ENCODE measurements at regions not wholly inside any gene's neighbourhood (a gene's known extent, or its start where the extent isn't known, plus 50 kb on each side); places are given as distances from the start of the nearest gene placed in this dataset.
A peak's percentile ranks its signal among the peaks of the same experiment; 100 is the strongest.
"Not testable (repeated sequence)": the region's sequence is repeated elsewhere in the genome, so short reads cannot be mapped to it uniquely, and the experiment has no call there.

GRCh38 chr4:142897518-142897917 is 51.4 kb upstream of the INPP4B start:
- not testable (repeated sequence) for DNase-seq (ENCODE audit: low read depth)

GRCh38 chr4:142900622-142901021 is 54.5 kb upstream of the INPP4B start:
- no peak for DNase-seq (ENCODE audit: low read depth)

- no peak for DNase-seq (ENCODE audit: low read depth)
Measured at GRCh38 chr4:142901166-142901662, 55.1 kb upstream of the INPP4B start.

- not testable (repeated sequence) for DNase-seq (ENCODE audit: low read depth)
Measured at GRCh38 chr4:142903617-142904016, 57.5 kb upstream of the INPP4B start.

GRCh38 chr4:142909908-142910307 is 63.8 kb upstream of the INPP4B start:
- DNase-seq (ENCODE audit: low read depth): peak; percentile 15

GRCh38 chr4:142913034-142913433 is 66.9 kb upstream of the INPP4B start:
- DNase-seq (ENCODE audit: low read depth): no peak

GRCh38 chr4:142913461-142914030 is 67.4 kb upstream of the INPP4B start:
- peak; percentile 12 for DNase-seq (ENCODE audit: low read depth)

- no peak for DNase-seq (ENCODE audit: low read depth)
Measured at GRCh38 chr4:142917678-142918077, 71.6 kb upstream of the INPP4B start.

- DNase-seq (ENCODE audit: low read depth): no peak
Measured at GRCh38 chr4:142922720-142923119, 76.6 kb upstream of the INPP4B start.

GRCh38 chr4:142923619-142924018 is 77.5 kb upstream of the INPP4B start:
- DNase-seq (ENCODE audit: low read depth): no peak

GRCh38 chr4:142925161-142925560 is 79.1 kb upstream of the INPP4B start:
- no peak for DNase-seq (ENCODE audit: low read depth)

GRCh38 chr4:142927721-142928120 is 81.6 kb upstream of the INPP4B start:
- DNase-seq (ENCODE audit: low read depth): no peak

- no peak for DNase-seq (ENCODE audit: low read depth)
Measured at GRCh38 chr4:142929526-142929925, 83.4 kb upstream of the INPP4B start.

- DNase-seq (ENCODE audit: low read depth): no peak
Measured at GRCh38 chr4:142933207-142933606, 87.1 kb upstream of the INPP4B start.

GRCh38 chr4:142940425-142941330 is 94.6 kb upstream of the INPP4B start:
- DNase-seq (ENCODE audit: low read depth): no peak

- no peak for DNase-seq (ENCODE audit: low read depth)
Measured at GRCh38 chr4:142944565-142944964, 98.5 kb upstream of the INPP4B start.

GRCh38 chr4:142952821-142953580 is 106.9 kb upstream of the INPP4B start:
- DNase-seq (ENCODE audit: low read depth): no peak

- no peak for DNase-seq (ENCODE audit: low read depth)
Measured at GRCh38 chr4:142954415-142954814, 108.3 kb upstream of the INPP4B start.

GRCh38 chr4:142955501-142955900 is 109.4 kb upstream of the INPP4B start:
- DNase-seq (ENCODE audit: low read depth): no peak

- DNase-seq (ENCODE audit: low read depth): no peak
Measured at GRCh38 chr4:142959173-142959572, 113.1 kb upstream of the INPP4B start.

GRCh38 chr4:142960126-142960525 is 114.0 kb upstream of the INPP4B start:
- DNase-seq (ENCODE audit: low read depth): no peak

GRCh38 chr4:142960867-142961644 is 115.0 kb upstream of the INPP4B start:
- no peak for DNase-seq (ENCODE audit: low read depth)
